PFSK-1 (cell line): ENCODE measurements at regions not wholly inside any gene's neighbourhood (a gene's known extent, or its start where the extent isn't known, plus 50 kb on each side); places are given as distances from the start of the nearest gene placed in this dataset.

Experiments
- FOXP2 ChIP-seq: optimal IDR thresholded peaks from 2 replicates; pipeline ENCODE3; 2011; ENCODE audit warnings: borderline replicate concordance, control low read depth, inconsistent platforms; ENCODE audit not compliant: insufficient read depth; ENCODE audit errors: extremely low read length, extremely low read depth
- POLR2AphosphoS5 ChIP-seq: IDR thresholded peaks from 2 replicates; pipeline ENCODE4 v1.6.1; 2012; ENCODE audit warnings: low read depth, mild to moderate bottlenecking, control low read depth, low read length, moderate library complexity
- REST ChIP-seq, 2 experiments: IDR thresholded peaks; 2 replicates each; pipeline versions ENCODE4 v1.6.1 to v1.8.0; 2011 to 2012; ENCODE audit warnings: low read depth in 2 of 2, low read length in 2 of 2, control low read depth in 1 of 2, inconsistent platforms in 1 of 2, mild to moderate bottlenecking in 1 of 2, moderate library complexity in 1 of 2; ENCODE audit not compliant: insufficient read depth in 1 of 2
- SIN3A ChIP-seq: IDR thresholded peaks from 2 replicates; pipeline ENCODE4 v1.6.1; 2012; ENCODE audit warnings: mild to moderate bottlenecking, low read length, moderate library complexity, borderline replicate concordance; ENCODE audit not compliant: insufficient read depth
- TAF1 ChIP-seq: IDR thresholded peaks from 2 replicates; pipeline ENCODE4 v1.6.1; 2012; ENCODE audit warnings: low read length, control low read depth, borderline replicate concordance; ENCODE audit not compliant: insufficient read depth

DNA sequence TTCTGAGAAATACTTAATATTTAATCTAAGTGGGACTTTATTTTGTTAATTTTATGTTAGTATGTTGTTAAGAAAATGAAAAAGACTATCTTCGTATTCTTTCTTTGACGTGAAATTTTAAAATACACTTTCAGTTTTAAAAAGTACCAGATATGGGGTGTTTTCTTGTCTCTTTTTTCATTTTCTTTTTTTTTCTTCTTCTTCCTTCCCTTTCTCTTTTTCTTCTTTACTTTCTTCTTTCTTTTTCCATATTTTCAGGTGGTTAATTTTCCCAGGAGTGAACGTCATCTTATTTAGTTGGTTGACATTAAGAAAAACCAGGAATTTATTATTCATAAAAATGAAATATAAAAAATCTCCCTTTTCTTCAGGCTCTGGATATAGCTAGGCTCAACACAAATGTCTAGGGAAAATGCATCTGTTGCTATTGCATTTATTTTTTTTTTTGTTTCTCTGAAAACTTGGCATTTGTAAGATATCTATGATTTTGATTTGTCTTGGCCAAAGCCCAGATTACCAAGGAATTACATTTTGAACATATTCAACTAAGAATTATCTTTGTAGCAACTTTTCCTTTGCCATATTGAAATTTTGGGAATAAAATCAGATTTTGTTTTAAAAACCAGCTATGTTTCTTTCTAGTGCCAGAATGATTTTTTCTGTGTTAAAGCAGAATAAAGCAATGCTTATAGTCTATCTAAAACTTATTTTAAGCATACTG lies 241.3 kb upstream of the FOXP2 start:
- TF ChIP-seq REST (IDR thresholded peaks at IDR 0.05; ENCODE audit: insufficient read depth in 1 of 2, low read depth in 2 of 2, low read length in 2 of 2): no peak
- no peak for TF ChIP-seq SIN3A
- no peak for TF ChIP-seq POLR2AphosphoS5
- TF ChIP-seq TAF1: no peak
- no peak for TF ChIP-seq FOXP2
